ENCODE measurements at regions not wholly inside any gene's neighbourhood (a gene's known extent, or its start where the extent isn't known, plus 50 kb on each side); places are given as distances from the start of the nearest gene placed in this dataset.

- no peak for DNase-seq
These were observed 765.4 kb upstream of the PCDH10 start for GRCh38 chr4:132383571-132384199.

DNA sequence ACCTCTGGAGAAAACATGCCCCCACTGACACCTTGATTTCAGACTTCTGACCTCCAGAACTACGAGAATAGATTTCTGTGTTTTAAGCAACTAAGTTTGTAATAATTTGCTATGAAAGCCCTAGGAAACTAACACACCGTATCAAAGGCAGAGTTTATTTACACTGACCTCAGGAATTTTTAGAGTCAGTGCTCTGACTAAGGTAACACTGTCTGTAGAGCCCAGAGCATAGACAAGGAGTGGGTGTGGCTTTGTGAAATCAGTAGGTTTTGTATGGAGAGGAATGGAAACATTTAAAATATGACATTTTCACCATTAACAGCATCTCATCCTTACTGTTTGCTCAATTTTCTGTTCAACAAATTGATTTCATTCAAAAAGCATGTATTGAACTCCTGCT lies 764.4 kb upstream of the PCDH10 start:
- no peaks in the 10 kb centered on the region for H3K4me1 ChIP-seq (ENCODE audit: insufficient read depth, low read length)
- no peak overlapping the region for H2AFZ ChIP-seq (ENCODE audit: low read depth, low read length)
- no peaks in the 10 kb centered on the region for H3K79me2 ChIP-seq (ENCODE audit: insufficient read depth, low read length)
- H3K27ac ChIP-seq (ENCODE audit: low read length): no peak overlapping the region
- no peak overlapping the region for H3K4me3 ChIP-seq (ENCODE audit: low read depth in 1 of 2, low read length in 2 of 2)
- no peaks in the 10 kb centered on the region for H3K27me3 ChIP-seq (ENCODE audit: insufficient read depth, low read length, poor library complexity)
- no peak for TF ChIP-seq EZH2 (IDR thresholded peaks at IDR 0.05; ENCODE audit: borderline replicate concordance, low read depth, low read length, severe bottlenecking)
- TF ChIP-seq, protein P1, sequence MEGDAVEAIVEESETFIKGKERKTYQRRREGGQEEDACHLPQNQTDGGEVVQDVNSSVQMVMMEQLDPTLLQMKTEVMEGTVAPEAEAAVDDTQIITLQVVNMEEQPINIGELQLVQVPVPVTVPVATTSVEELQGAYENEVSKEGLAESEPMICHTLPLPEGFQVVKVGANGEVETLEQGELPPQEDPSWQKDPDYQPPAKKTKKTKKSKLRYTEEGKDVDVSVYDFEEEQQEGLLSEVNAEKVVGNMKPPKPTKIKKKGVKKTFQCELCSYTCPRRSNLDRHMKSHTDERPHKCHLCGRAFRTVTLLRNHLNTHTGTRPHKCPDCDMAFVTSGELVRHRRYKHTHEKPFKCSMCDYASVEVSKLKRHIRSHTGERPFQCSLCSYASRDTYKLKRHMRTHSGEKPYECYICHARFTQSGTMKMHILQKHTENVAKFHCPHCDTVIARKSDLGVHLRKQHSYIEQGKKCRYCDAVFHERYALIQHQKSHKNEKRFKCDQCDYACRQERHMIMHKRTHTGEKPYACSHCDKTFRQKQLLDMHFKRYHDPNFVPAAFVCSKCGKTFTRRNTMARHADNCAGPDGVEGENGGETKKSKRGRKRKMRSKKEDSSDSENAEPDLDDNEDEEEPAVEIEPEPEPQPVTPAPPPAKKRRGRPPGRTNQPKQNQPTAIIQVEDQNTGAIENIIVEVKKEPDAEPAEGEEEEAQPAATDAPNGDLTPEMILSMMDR (IDR thresholded peaks at IDR 0.05; ENCODE audit: borderline replicate concordance, extremely low read depth, low read length, poor library complexity, severe bottlenecking): no peak
- DNase-seq: no peak
- ATAC-seq (ENCODE audit: insufficient read depth, low read depth): no peak
- no peaks in the 10 kb centered on the region for H4K20me1 ChIP-seq (ENCODE audit: insufficient read depth, low read length)
- H3K9me3 ChIP-seq (ENCODE audit: insufficient read depth, low read length, severe bottlenecking): peaks cover 5% of the 10 kb centered on the region
- H3K4me2 ChIP-seq (ENCODE audit: insufficient read depth, low read length): no peak overlapping the region
- no peak overlapping the region for H3K9ac ChIP-seq (ENCODE audit: low read depth, low read length)
- no peaks in the 10 kb centered on the region for H3K36me3 ChIP-seq (ENCODE audit: insufficient read depth, low read length)

More at GRCh38 chr4:132383571-132384199, 765.4 kb upstream of the PCDH10 start:
- Histone ChIP-seq H3K4me1 (ENCODE audit: insufficient read depth, low read length) (no peaks in the 10 kb centered on the region), H4K20me1 (ENCODE audit: insufficient read depth, low read length) (no peaks in the 10 kb centered on the region), H3K9me3 (ENCODE audit: insufficient read depth, low read length, severe bottlenecking) (peaks cover 4% of the 10 kb centered on the region), H2AFZ (ENCODE audit: low read depth, low read length) (no peak overlapping the region), H3K36me3 (ENCODE audit: insufficient read depth, low read length) (no peaks in the 10 kb centered on the region), H3K9ac (ENCODE audit: low read depth, low read length) (no peak overlapping the region), H3K27ac (ENCODE audit: low read length) (no peak overlapping the region), H3K27me3 (ENCODE audit: insufficient read depth, low read length, poor library complexity) (no peaks in the 10 kb centered on the region), H3K4me3 (ENCODE audit: low read depth in 1 of 2, low read length in 2 of 2) (no peak overlapping the region), H3K4me2 (ENCODE audit: insufficient read depth, low read length) (no peak overlapping the region), H3K79me2 (ENCODE audit: insufficient read depth, low read length) (no peaks in the 10 kb centered on the region)
- no peak for TF ChIP-seq EZH2 (IDR thresholded peaks at IDR 0.05; ENCODE audit: borderline replicate concordance, low read depth, low read length, severe bottlenecking)
- TF ChIP-seq, protein P1 (IDR thresholded peaks at IDR 0.05; ENCODE audit: borderline replicate concordance, extremely low read depth, low read length, poor library complexity, severe bottlenecking): no peak
- ATAC-seq (ENCODE audit: insufficient read depth, low read depth): no peak

DNA sequence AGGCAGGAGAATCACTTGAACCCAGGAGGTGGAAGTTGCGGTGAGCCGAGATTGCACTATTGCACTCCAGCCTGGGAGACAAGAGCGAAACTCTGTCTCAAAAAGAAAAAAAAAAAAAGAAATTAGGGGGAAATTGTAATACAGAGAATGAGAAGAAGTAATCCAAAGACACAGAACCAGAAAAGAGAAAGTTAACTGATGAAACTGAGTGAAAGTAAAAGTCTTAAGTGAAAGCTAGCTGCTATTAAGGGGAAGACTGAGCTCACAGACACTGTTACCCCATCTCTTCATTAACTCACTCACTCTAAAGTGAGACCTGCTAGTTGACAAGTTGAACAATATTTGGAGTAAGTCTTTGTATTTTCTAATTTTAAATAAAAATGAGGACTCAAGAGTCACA lies 763.0 kb upstream of the PCDH10 start:
- DNase-seq (no peak), ATAC-seq (ENCODE audit: insufficient read depth, low read depth) (no peak)
- TF ChIP-seq, protein P1 (IDR thresholded peaks at IDR 0.05; ENCODE audit: borderline replicate concordance, extremely low read depth, low read length, poor library complexity, severe bottlenecking): no peak
- TF ChIP-seq EZH2 (IDR thresholded peaks at IDR 0.05; ENCODE audit: borderline replicate concordance, low read depth, low read length, severe bottlenecking): no peak
- H3K4me3 ChIP-seq (ENCODE audit: low read depth in 1 of 2, low read length in 2 of 2): no peak overlapping the region
- no peak overlapping the region for H3K27ac ChIP-seq (ENCODE audit: low read length)
- H3K27me3 ChIP-seq (ENCODE audit: insufficient read depth, low read length, poor library complexity): no peaks in the 10 kb centered on the region
- peaks cover 5% of the 10 kb centered on the region for H3K9me3 ChIP-seq (ENCODE audit: insufficient read depth, low read length, severe bottlenecking)
- H2AFZ ChIP-seq (ENCODE audit: low read depth, low read length): no peak overlapping the region
- no peaks in the 10 kb centered on the region for H3K36me3 ChIP-seq (ENCODE audit: insufficient read depth, low read length)
- no peak overlapping the region for H3K4me2 ChIP-seq (ENCODE audit: insufficient read depth, low read length)
- H3K9ac ChIP-seq (ENCODE audit: low read depth, low read length): no peak overlapping the region
- no peaks in the 10 kb centered on the region for H3K79me2 ChIP-seq (ENCODE audit: insufficient read depth, low read length)
- no peaks in the 10 kb centered on the region for H4K20me1 ChIP-seq (ENCODE audit: insufficient read depth, low read length)
- no peaks in the 10 kb centered on the region for H3K4me1 ChIP-seq (ENCODE audit: insufficient read depth, low read length)
